WTC11 (cell line): ENCODE measurements at regions not wholly inside any gene's neighbourhood (a gene's known extent, or its start where the extent isn't known, plus 50 kb on each side); places are given as distances from the start of the nearest gene placed in this dataset.

Source experiments
- ATAC-seq: fragments of 200-7000 bp; cut with Tn5 transposase; 2 replicates; pipeline ENCODE4 v1.10.0; 2021; ENCODE audit warnings: mild to moderate bottlenecking, moderate library complexity
- CTCF ChIA-PET: fragments of 300-600 bp; sonication (Branson Sonifier 250); formaldehyde crosslinking; loops from one replicate; lab custom pipeline; 2021; ENCODE audit warnings: antibody characterized with exemption; lab: Charles Lee
- POLR2A ChIA-PET: fragments of 350-600 bp; sonication (Branson Sonifier 250); formaldehyde crosslinking; loops from one replicate; lab custom pipeline; 2021; ENCODE audit warnings: antibody characterized with exemption; lab: Charles Lee
- DNase-seq: peaks from one replicate; pipeline ENCODE4 v3.0.0; 2021; ENCODE audit warnings: low spot score
- H3K27ac Mint-ChIP-seq: 2 replicates; pipeline ENCODE4 v1.8.0; 2021; ENCODE audit warnings: mixed read lengths
- H3K27me3 Mint-ChIP-seq: 2 replicates; pipeline ENCODE4 v1.8.0; 2021; ENCODE audit warnings: low read depth, mild to moderate bottlenecking, moderate library complexity, mixed read lengths
- H3K36me3 Mint-ChIP-seq: 2 replicates; pipeline ENCODE4 v1.8.0; 2021; ENCODE audit warnings: mixed read lengths
- H3K4me1 Mint-ChIP-seq: 2 replicates; pipeline ENCODE4 v1.8.0; 2022; ENCODE audit warnings: mixed read lengths
- H3K4me3 Mint-ChIP-seq: 2 replicates; pipeline ENCODE4 v1.8.0; 2021; ENCODE audit warnings: mild to moderate bottlenecking, moderate library complexity, mixed read lengths
- H3K9me3 Mint-ChIP-seq: 2 replicates; pipeline ENCODE4 v1.8.0; 2021; ENCODE audit warnings: mixed read lengths
- ATF1 ChIP-seq: sonication (generic); formaldehyde crosslinking; IDR thresholded peaks from 2 replicates; pipeline ENCODE4 v1.8.1; 2023; ENCODE audit warnings: mild to moderate bottlenecking, moderate library complexity, missing genetic modification reagents
- CREB1 ChIP-seq: sonication (generic); formaldehyde crosslinking; IDR thresholded peaks from 2 replicates; pipeline ENCODE4 v1.8.0; 2023; ENCODE audit warnings: mild to moderate bottlenecking, missing genetic modification reagents
- FOXJ3 ChIP-seq: sonication (generic); formaldehyde crosslinking; IDR thresholded peaks from 2 replicates; pipeline ENCODE4 v1.9.0; 2021; ENCODE audit warnings: missing genetic modification reagents, mild to moderate bottlenecking, borderline replicate concordance
- JAZF1 ChIP-seq: fragments of 250-450 bp; sonication (Bioruptor Pico); IDR thresholded peaks from 2 replicates; pipeline ENCODE4 v1.9.0; 2021; ENCODE audit warnings: moderate library complexity, mild to moderate bottlenecking, inconsistent platforms
- NFYB ChIP-seq: sonication (generic); formaldehyde crosslinking; conservative IDR thresholded peaks from 2 replicates; pipeline ENCODE4 v1.8.0; 2022; ENCODE audit warnings: low read depth, missing genetic modification reagents
- NR3C1 ChIP-seq: sonication (generic); formaldehyde crosslinking; conservative IDR thresholded peaks from 2 replicates; pipeline ENCODE4 v1.8.1; 2023; ENCODE audit warnings: low read depth, mild to moderate bottlenecking, missing genetic modification reagents
- RORB ChIP-seq: fragments of 250-450 bp; sonication (Bioruptor Pico); IDR thresholded peaks from 2 replicates; pipeline ENCODE4 v1.9.0; 2021; ENCODE audit warnings: mild to moderate bottlenecking
- SOX15 ChIP-seq: fragments of 250-450 bp; sonication (Bioruptor Pico); IDR thresholded peaks from 2 replicates; pipeline ENCODE4 v1.9.0; 2021; ENCODE audit warnings: mild to moderate bottlenecking
- TEAD4 ChIP-seq: sonication (generic); formaldehyde crosslinking; IDR thresholded peaks from 2 replicates; pipeline ENCODE4 v1.8.0; 2022; ENCODE audit warnings: mild to moderate bottlenecking, missing genetic modification reagents
- ZNF423 ChIP-seq: fragments of 250-450 bp; sonication (Bioruptor Pico); IDR thresholded peaks from 2 replicates; pipeline ENCODE4 v2.1.2; 2022; ENCODE audit warnings: mild to moderate bottlenecking, moderate library complexity
- TF ChIP-seq, protein P1 (sequence below): fragments of 250-450 bp; sonication (Bioruptor Pico); IDR thresholded peaks from 2 replicates; pipeline ENCODE4 v1.9.0; 2021; ENCODE audit warnings: mild to moderate bottlenecking, borderline replicate concordance
- TF ChIP-seq, protein P2 (sequence below): sonication (generic); formaldehyde crosslinking; IDR thresholded peaks from 2 replicates; pipeline ENCODE4 v1.8.0; 2022; ENCODE audit warnings: mild to moderate bottlenecking, missing genetic modification reagents
- TF ChIP-seq, protein P3 (sequence below): sonication (generic); formaldehyde crosslinking; IDR thresholded peaks from 2 replicates; pipeline ENCODE4 v1.8.0; 2022; ENCODE audit warnings: mild to moderate bottlenecking, missing genetic modification reagents
- TF ChIP-seq, protein P4 (sequence below): fragments of 250-450 bp; sonication (Bioruptor Pico); IDR thresholded peaks from 2 replicates; pipeline ENCODE4 v1.9.0; 2021; ENCODE audit warnings: moderate library complexity, mild to moderate bottlenecking, inconsistent platforms, borderline replicate concordance
- TF ChIP-seq, protein P5 (sequence below): sonication (generic); formaldehyde crosslinking; IDR thresholded peaks from 2 replicates; pipeline ENCODE4 v1.8.1; 2023; ENCODE audit warnings: mild to moderate bottlenecking, missing genetic modification reagents, moderate library complexity
- TF ChIP-seq, protein P6 (sequence below): sonication (generic); formaldehyde crosslinking; IDR thresholded peaks from 2 replicates; pipeline ENCODE4 v1.8.1; 2023; ENCODE audit warnings: mild to moderate bottlenecking, missing genetic modification reagents
- TF ChIP-seq, protein P7 (sequence below): sonication (generic); formaldehyde crosslinking; IDR thresholded peaks from 2 replicates; pipeline ENCODE4 v1.8.1; 2022; ENCODE audit warnings: low read depth, missing genetic modification reagents, borderline replicate concordance
- TF ChIP-seq, protein P8 (sequence below): sonication (generic); formaldehyde crosslinking; IDR thresholded peaks from 2 replicates; pipeline ENCODE4 v1.8.0; 2023; ENCODE audit warnings: missing genetic modification reagents, mild to moderate bottlenecking, borderline replicate concordance

DNA sequence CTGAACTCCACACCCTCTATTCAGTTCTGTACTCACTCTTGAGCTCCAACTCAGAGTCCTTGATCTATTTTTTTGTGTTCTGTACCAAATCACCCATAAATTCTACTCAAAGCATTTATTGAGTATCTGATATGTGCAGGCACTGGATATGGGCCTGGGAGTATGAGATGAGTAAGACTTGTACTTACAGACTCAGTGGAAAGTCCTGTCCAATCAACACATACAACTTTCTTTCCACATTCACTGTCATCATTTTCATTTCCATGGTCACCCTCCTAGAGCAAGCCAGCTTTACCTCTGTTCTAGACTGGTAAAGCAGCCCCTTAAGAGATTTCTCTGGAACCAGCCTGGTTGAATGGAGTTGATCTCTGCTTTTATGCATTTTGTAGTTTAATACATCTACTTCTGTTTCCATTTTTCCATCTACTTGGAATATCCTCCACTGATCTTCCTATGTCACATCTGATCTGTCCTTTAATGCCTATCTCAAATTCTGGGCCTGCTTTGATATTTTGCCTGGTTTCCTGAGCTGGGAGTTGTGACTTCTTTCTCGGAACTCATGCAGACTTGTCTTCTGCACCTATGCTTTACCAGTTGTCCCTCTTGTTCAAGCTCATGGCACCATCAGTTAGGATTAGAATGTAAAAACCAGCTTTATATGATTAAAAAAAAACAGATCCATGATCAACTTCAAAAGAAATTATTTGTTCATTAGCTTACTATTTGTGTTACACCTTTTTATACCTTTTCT, 96.9 kb upstream of the GLS start (continued):
- TF ChIP-seq, protein P1, sequence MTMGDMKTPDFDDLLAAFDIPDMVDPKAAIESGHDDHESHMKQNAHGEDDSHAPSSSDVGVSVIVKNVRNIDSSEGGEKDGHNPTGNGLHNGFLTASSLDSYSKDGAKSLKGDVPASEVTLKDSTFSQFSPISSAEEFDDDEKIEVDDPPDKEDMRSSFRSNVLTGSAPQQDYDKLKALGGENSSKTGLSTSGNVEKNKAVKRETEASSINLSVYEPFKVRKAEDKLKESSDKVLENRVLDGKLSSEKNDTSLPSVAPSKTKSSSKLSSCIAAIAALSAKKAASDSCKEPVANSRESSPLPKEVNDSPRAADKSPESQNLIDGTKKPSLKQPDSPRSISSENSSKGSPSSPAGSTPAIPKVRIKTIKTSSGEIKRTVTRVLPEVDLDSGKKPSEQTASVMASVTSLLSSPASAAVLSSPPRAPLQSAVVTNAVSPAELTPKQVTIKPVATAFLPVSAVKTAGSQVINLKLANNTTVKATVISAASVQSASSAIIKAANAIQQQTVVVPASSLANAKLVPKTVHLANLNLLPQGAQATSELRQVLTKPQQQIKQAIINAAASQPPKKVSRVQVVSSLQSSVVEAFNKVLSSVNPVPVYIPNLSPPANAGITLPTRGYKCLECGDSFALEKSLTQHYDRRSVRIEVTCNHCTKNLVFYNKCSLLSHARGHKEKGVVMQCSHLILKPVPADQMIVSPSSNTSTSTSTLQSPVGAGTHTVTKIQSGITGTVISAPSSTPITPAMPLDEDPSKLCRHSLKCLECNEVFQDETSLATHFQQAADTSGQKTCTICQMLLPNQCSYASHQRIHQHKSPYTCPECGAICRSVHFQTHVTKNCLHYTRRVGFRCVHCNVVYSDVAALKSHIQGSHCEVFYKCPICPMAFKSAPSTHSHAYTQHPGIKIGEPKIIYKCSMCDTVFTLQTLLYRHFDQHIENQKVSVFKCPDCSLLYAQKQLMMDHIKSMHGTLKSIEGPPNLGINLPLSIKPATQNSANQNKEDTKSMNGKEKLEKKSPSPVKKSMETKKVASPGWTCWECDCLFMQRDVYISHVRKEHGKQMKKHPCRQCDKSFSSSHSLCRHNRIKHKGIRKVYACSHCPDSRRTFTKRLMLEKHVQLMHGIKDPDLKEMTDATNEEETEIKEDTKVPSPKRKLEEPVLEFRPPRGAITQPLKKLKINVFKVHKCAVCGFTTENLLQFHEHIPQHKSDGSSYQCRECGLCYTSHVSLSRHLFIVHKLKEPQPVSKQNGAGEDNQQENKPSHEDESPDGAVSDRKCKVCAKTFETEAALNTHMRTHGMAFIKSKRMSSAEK (CRISPR knock-in tag), result no peak
- TF ChIP-seq JAZF1 (CRISPR knock-in tag) (no peak), RORB (CRISPR knock-in tag) (no peak), NFYB (CRISPR knock-in tag) (no peak), SOX15 (no peak), FOXJ3 (CRISPR knock-in tag) (no peak), TEAD4 (CRISPR knock-in tag) (no peak), CREB1 (CRISPR knock-in tag) (no peak), ZNF423 (CRISPR knock-in tag) (no peak)
- TF ChIP-seq, protein P2, sequence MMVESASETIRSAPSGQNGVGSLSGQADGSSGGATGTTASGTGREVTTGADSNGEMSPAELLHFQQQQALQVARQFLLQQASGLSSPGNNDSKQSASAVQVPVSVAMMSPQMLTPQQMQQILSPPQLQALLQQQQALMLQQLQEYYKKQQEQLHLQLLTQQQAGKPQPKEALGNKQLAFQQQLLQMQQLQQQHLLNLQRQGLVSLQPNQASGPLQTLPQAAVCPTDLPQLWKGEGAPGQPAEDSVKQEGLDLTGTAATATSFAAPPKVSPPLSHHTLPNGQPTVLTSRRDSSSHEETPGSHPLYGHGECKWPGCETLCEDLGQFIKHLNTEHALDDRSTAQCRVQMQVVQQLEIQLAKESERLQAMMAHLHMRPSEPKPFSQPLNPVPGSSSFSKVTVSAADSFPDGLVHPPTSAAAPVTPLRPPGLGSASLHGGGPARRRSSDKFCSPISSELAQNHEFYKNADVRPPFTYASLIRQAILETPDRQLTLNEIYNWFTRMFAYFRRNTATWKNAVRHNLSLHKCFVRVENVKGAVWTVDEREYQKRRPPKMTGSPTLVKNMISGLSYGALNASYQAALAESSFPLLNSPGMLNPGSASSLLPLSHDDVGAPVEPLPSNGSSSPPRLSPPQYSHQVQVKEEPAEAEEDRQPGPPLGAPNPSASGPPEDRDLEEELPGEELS (CRISPR knock-in tag), result no peak
- TF ChIP-seq, protein P3, sequence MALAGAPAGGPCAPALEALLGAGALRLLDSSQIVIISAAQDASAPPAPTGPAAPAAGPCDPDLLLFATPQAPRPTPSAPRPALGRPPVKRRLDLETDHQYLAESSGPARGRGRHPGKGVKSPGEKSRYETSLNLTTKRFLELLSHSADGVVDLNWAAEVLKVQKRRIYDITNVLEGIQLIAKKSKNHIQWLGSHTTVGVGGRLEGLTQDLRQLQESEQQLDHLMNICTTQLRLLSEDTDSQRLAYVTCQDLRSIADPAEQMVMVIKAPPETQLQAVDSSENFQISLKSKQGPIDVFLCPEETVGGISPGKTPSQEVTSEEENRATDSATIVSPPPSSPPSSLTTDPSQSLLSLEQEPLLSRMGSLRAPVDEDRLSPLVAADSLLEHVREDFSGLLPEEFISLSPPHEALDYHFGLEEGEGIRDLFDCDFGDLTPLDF (CRISPR knock-in tag), result no peak
- TF ChIP-seq, protein P4, sequence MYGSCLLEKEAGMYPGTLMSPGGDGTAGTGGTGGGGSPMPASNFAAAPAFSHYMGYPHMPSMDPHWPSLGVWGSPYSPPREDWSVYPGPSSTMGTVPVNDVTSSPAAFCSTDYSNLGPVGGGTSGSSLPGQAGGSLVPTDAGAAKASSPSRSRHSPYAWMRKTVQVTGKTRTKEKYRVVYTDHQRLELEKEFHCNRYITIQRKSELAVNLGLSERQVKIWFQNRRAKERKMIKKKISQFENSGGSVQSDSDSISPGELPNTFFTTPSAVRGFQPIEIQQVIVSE (CRISPR knock-in tag), result no peak
- TF ChIP-seq, protein P5, sequence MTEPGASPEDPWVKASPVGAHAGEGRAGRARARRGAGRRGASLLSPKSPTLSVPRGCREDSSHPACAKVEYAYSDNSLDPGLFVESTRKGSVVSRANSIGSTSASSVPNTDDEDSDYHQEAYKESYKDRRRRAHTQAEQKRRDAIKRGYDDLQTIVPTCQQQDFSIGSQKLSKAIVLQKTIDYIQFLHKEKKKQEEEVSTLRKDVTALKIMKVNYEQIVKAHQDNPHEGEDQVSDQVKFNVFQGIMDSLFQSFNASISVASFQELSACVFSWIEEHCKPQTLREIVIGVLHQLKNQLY (CRISPR knock-in tag), result no peak
- TF ChIP-seq, protein P6, sequence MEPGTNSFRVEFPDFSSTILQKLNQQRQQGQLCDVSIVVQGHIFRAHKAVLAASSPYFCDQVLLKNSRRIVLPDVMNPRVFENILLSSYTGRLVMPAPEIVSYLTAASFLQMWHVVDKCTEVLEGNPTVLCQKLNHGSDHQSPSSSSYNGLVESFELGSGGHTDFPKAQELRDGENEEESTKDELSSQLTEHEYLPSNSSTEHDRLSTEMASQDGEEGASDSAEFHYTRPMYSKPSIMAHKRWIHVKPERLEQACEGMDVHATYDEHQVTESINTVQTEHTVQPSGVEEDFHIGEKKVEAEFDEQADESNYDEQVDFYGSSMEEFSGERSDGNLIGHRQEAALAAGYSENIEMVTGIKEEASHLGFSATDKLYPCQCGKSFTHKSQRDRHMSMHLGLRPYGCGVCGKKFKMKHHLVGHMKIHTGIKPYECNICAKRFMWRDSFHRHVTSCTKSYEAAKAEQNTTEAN (CRISPR knock-in tag), result no peak

DNA sequence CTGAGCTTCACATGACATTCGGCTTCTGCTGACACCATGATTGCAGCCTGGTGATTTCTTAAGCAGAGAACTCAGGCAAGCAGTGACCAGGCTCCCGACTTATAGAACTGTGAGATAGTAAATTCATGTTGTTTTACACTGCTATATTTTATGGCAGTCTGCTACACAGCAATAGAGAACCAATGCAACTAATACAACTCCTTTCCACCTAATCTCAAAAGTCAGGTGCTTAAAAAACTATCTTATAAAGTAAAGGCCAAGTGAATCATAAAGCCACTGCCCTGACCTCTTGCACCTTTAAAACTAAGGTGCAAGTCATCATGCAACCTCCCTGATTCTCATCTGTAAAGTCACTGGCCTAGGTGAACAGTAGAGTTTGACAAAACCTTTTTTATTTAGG, 95.3 kb upstream of the GLS start:
- ATAC-seq (no peak), DNase-seq (no peak)
- Mint-ChIP-seq H3K4me1 (peaks cover 35% of the 10 kb centered on the region), H3K27ac (no peak overlapping the region), H3K36me3 (peaks cover 5% of the 10 kb centered on the region), H3K27me3 (no peaks in the 10 kb centered on the region), H3K4me3 (no peak overlapping the region), H3K9me3 (peaks cover 18% of the 10 kb centered on the region)
- CTCF ChIA-PET, result no interaction called here
- POLR2A ChIA-PET, result no interaction called here
- TF ChIP-seq, protein P7, sequence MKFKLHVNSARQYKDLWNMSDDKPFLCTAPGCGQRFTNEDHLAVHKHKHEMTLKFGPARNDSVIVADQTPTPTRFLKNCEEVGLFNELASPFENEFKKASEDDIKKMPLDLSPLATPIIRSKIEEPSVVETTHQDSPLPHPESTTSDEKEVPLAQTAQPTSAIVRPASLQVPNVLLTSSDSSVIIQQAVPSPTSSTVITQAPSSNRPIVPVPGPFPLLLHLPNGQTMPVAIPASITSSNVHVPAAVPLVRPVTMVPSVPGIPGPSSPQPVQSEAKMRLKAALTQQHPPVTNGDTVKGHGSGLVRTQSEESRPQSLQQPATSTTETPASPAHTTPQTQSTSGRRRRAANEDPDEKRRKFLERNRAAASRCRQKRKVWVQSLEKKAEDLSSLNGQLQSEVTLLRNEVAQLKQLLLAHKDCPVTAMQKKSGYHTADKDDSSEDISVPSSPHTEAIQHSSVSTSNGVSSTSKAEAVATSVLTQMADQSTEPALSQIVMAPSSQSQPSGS (CRISPR knock-in tag), result no peak
- TF ChIP-seq JAZF1 (CRISPR knock-in tag) (no peak), NR3C1 (CRISPR knock-in tag) (no peak), ATF1 (CRISPR knock-in tag) (no peak)
- TF ChIP-seq, protein P8, sequence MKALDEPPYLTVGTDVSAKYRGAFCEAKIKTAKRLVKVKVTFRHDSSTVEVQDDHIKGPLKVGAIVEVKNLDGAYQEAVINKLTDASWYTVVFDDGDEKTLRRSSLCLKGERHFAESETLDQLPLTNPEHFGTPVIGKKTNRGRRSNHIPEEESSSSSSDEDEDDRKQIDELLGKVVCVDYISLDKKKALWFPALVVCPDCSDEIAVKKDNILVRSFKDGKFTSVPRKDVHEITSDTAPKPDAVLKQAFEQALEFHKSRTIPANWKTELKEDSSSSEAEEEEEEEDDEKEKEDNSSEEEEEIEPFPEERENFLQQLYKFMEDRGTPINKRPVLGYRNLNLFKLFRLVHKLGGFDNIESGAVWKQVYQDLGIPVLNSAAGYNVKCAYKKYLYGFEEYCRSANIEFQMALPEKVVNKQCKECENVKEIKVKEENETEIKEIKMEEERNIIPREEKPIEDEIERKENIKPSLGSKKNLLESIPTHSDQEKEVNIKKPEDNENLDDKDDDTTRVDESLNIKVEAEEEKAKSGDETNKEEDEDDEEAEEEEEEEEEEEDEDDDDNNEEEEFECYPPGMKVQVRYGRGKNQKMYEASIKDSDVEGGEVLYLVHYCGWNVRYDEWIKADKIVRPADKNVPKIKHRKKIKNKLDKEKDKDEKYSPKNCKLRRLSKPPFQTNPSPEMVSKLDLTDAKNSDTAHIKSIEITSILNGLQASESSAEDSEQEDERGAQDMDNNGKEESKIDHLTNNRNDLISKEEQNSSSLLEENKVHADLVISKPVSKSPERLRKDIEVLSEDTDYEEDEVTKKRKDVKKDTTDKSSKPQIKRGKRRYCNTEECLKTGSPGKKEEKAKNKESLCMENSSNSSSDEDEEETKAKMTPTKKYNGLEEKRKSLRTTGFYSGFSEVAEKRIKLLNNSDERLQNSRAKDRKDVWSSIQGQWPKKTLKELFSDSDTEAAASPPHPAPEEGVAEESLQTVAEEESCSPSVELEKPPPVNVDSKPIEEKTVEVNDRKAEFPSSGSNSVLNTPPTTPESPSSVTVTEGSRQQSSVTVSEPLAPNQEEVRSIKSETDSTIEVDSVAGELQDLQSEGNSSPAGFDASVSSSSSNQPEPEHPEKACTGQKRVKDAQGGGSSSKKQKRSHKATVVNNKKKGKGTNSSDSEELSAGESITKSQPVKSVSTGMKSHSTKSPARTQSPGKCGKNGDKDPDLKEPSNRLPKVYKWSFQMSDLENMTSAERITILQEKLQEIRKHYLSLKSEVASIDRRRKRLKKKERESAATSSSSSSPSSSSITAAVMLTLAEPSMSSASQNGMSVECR, result no peak
